H9 (cell line): ENCODE measurements at regions not wholly inside any gene's neighbourhood (a gene's known extent, or its start where the extent isn't known, plus 50 kb on each side); places are given as distances from the start of the nearest gene placed in this dataset.

Source experiments
- DNase-seq: peaks from one replicate; pipeline ENCODE4 v3.0.0-alpha.2; 2017
- H2AFZ ChIP-seq: one replicate; pipeline ENCODE4 v1.6.1; 2013; ENCODE audit warnings: mild to moderate bottlenecking, low read length, control low read depth, moderate library complexity
- H2AK5ac ChIP-seq: 2 replicates; pipeline ENCODE4 v1.6.1; 2013; ENCODE audit warnings: low read length, control low read depth, mixed read lengths; ENCODE audit not compliant: insufficient read length
- H2BK120ac ChIP-seq: one replicate; pipeline ENCODE4 v1.6.1; 2013; ENCODE audit warnings: low read depth, mild to moderate bottlenecking, low read length, control low read depth, inconsistent platforms; ENCODE audit not compliant: poor library complexity, severe bottlenecking
- H2BK12ac ChIP-seq: 2 replicates; pipeline ENCODE4 v1.6.1; 2013; ENCODE audit warnings: low read length, control low read depth, mixed read lengths, low read depth; ENCODE audit not compliant: insufficient read length
- H2BK15ac ChIP-seq: 2 replicates; pipeline ENCODE4 v1.6.1; 2013; ENCODE audit warnings: low read depth, low read length, control low read depth
- H2BK20ac ChIP-seq: one replicate; pipeline ENCODE4 v1.6.1; 2013; ENCODE audit warnings: low read depth, mild to moderate bottlenecking, low read length, control low read depth, inconsistent platforms; ENCODE audit not compliant: poor library complexity, severe bottlenecking
- H2BK5ac ChIP-seq: 2 replicates; pipeline ENCODE4 v1.6.1; 2013; ENCODE audit warnings: low read length, control low read depth, mixed read lengths; ENCODE audit not compliant: insufficient read length
- H3K14ac ChIP-seq: 2 replicates; pipeline ENCODE4 v1.6.1; 2013; ENCODE audit warnings: low read length, control low read depth; ENCODE audit not compliant: insufficient read depth
- H3K18ac ChIP-seq: 2 replicates; pipeline ENCODE4 v1.6.1; 2013; ENCODE audit warnings: low read depth, mild to moderate bottlenecking, mixed read lengths, low read length, control low read depth; ENCODE audit not compliant: insufficient read length
- H3K23ac ChIP-seq: 2 replicates; pipeline ENCODE4 v1.6.1; 2013; ENCODE audit warnings: low read length, control low read depth, mixed read lengths, low read depth; ENCODE audit not compliant: insufficient read length
- H3K23me2 ChIP-seq: 2 replicates; pipeline ENCODE4 v1.6.1; 2013; ENCODE audit warnings: low read depth, mild to moderate bottlenecking, mixed read lengths, low read length, control low read depth; ENCODE audit not compliant: insufficient read length, poor library complexity, severe bottlenecking
- H3K27ac ChIP-seq: 2 replicates; pipeline ENCODE4 v1.5.1; 2013; ENCODE audit warnings: low read length, control low read depth, mixed read lengths, low read depth; ENCODE audit not compliant: insufficient read length
- H3K27me3 ChIP-seq: 2 replicates; pipeline ENCODE4 v1.6.1; 2013; ENCODE audit warnings: low read length, control low read depth, inconsistent platforms; ENCODE audit not compliant: insufficient read depth
- H3K4ac ChIP-seq: 2 replicates; pipeline ENCODE4 v1.6.1; 2013; ENCODE audit warnings: low read depth, mild to moderate bottlenecking, control low read depth, inconsistent platforms, low read length, moderate library complexity
- H3K4me1 ChIP-seq: 2 replicates; pipeline ENCODE4 v1.6.1; 2013; ENCODE audit warnings: low read length, control low read depth, inconsistent platforms; ENCODE audit not compliant: insufficient read depth
- H3K4me2 ChIP-seq: 2 replicates; pipeline ENCODE4 v1.6.1; 2013; ENCODE audit warnings: low read length, control low read depth, mixed read lengths; ENCODE audit not compliant: insufficient read length, insufficient read depth
- H3K56ac ChIP-seq: 2 replicates; pipeline ENCODE4 v1.6.1; 2013; ENCODE audit warnings: low read depth, mild to moderate bottlenecking, mixed read lengths, low read length, control low read depth; ENCODE audit not compliant: insufficient read length
- H3K79me1 ChIP-seq: 2 replicates; pipeline ENCODE4 v1.6.1; 2013; ENCODE audit warnings: low read depth, mild to moderate bottlenecking, moderate library complexity, low read length, control low read depth, inconsistent platforms; ENCODE audit not compliant: insufficient read depth, poor library complexity, severe bottlenecking
- H3K79me2 ChIP-seq: 2 replicates; pipeline ENCODE4 v1.6.1; 2013; ENCODE audit warnings: low read length, control low read depth, inconsistent platforms; ENCODE audit not compliant: insufficient read depth
- H3K9ac ChIP-seq: 2 replicates; pipeline ENCODE4 v1.6.1; 2013; ENCODE audit warnings: low read length, control low read depth, mixed read lengths; ENCODE audit not compliant: insufficient read length; ENCODE audit errors: extremely low read depth
- H3K9me3 ChIP-seq: one replicate; pipeline ENCODE4 v1.6.1; 2013; ENCODE audit warnings: low read depth, low read length, inconsistent platforms; ENCODE audit not compliant: control insufficient read depth
- H3T11ph ChIP-seq: one replicate; pipeline ENCODE4 v1.6.1; 2013; ENCODE audit warnings: mild to moderate bottlenecking, low read length, control low read depth, inconsistent platforms
- H4K20me1 ChIP-seq: one replicate; pipeline ENCODE4 v1.6.1; 2013; ENCODE audit not compliant: control insufficient read depth, insufficient read length, insufficient read depth
- H4K5ac ChIP-seq: 2 replicates; pipeline ENCODE4 v1.6.1; 2013; ENCODE audit warnings: low read depth, mild to moderate bottlenecking, mixed read lengths, low read length, control low read depth; ENCODE audit not compliant: insufficient read length
- H4K8ac ChIP-seq: replicated peaks from 2 replicates; pipeline ENCODE4 v1.6.1; 2013; ENCODE audit warnings: low read length, control low read depth, mixed read lengths, low read depth; ENCODE audit not compliant: insufficient read length
- H4K91ac ChIP-seq: 2 replicates; pipeline ENCODE4 v1.6.1; 2013; ENCODE audit warnings: low read depth, mild to moderate bottlenecking, moderate library complexity, mixed read lengths, low read length, control low read depth; ENCODE audit not compliant: insufficient read length
- H3K27ac Mint-ChIP-seq, 3 experiments: 2 replicates in 2 of 3; 3 replicates in 1 of 3; pipeline ENCODE4 v1.8.0; 2020 to 2021; ENCODE audit warnings: mixed read lengths in 3 of 3, mild to moderate bottlenecking in 1 of 3, moderate library complexity in 1 of 3
- H3K27me3 Mint-ChIP-seq: 2 replicates; pipeline ENCODE4 v1.8.0; 2021; ENCODE audit warnings: low read depth, mild to moderate bottlenecking, moderate library complexity, mixed read lengths
- H3K36me3 Mint-ChIP-seq, 3 experiments: 2 replicates in 2 of 3; 3 replicates in 1 of 3; pipeline ENCODE4 v1.8.0; 2020 to 2021; ENCODE audit warnings: low read depth in 3 of 3, mixed read lengths in 3 of 3; ENCODE audit not compliant: insufficient read depth in 1 of 3
- H3K4me1 Mint-ChIP-seq, 2 experiments: 2 replicates each; pipeline ENCODE4 v1.8.0; 2020; ENCODE audit warnings: mixed read lengths in 2 of 2
- H3K4me3 Mint-ChIP-seq, 2 experiments: 2 replicates in 1 of 2; 3 replicates in 1 of 2; pipeline ENCODE4 v1.8.0; 2020 to 2021; ENCODE audit warnings: mild to moderate bottlenecking in 2 of 2, mixed read lengths in 2 of 2, moderate library complexity in 1 of 2
- H3K9me3 Mint-ChIP-seq, 2 experiments: 2 replicates in 1 of 2; 3 replicates in 1 of 2; pipeline ENCODE4 v1.8.0; 2020; ENCODE audit warnings: mild to moderate bottlenecking in 2 of 2, mixed read lengths in 2 of 2, moderate library complexity in 1 of 2
- CTCF ChIP-seq: fragments of 200-600 bp; sonication (generic); conservative IDR thresholded peaks from 3 replicates; pipeline ENCODE4 v1.8.0; 2021; ENCODE audit warnings: antibody characterized with exemption, mild to moderate bottlenecking
- WGBS: extraction: QIAGEN DNeasy Blood & Tissue Kit; methylation state at CpG from one replicate; pipeline ENCODE4 v1.1.7; 2013; ENCODE audit warnings: missing lambda C conversion rate, low lambda C conversion rate, mixed read lengths; ENCODE audit not compliant: insufficient read length; ENCODE audit errors: extremely low coverage; 5-methylcytosine and 5-hydroxymethylcytosine counted together

- Mint-ChIP-seq H3K4me1 (0 out of 4 replicates have a peak, but pooled peaks cover 0 to 3% of the 10 kb centered on the region in 2 experiments), H3K9me3 (peaks cover 0 to 5% of the 10 kb centered on the region in 2 experiments; a peak in 2 of 5 replicates), H3K27me3 (peaks cover 5% of the 10 kb centered on the region; the same call in 1 of the 2 replicates), H3K4me3 (no peak overlapping the region), H3K27ac (no peak overlapping the region), H3K36me3 (peaks cover 0 to 2% (median 0%) of the 10 kb centered on the region in 3 experiments; a peak in 2 of 7 replicates)
- no CpG with 5 or more reads among the region's 2 CpGs for WGBS
- H3T11ph ChIP-seq = no peak overlapping the region
- H3K4ac ChIP-seq = no peak overlapping the region
- no peak overlapping the region for H2AK5ac ChIP-seq
- no peak overlapping the region for H2BK5ac ChIP-seq
- no peak overlapping the region for H3K23ac ChIP-seq
- H3K18ac ChIP-seq = no peak overlapping the region
- DNase-seq = no peak
- no peaks in the 10 kb centered on the region for H3K79me1 ChIP-seq
- H3K27me3 ChIP-seq = peaks cover 5% of the 10 kb centered on the region; the same call in 1 of the 2 replicates
- no peak overlapping the region for H2BK15ac ChIP-seq
- TF ChIP-seq CTCF = no peak
- no peak overlapping the region for H2BK20ac ChIP-seq
- no peak overlapping the region for H3K9ac ChIP-seq
- no peak overlapping the region for H4K91ac ChIP-seq
- H3K56ac ChIP-seq = no peak overlapping the region
- H2BK120ac ChIP-seq = no peak overlapping the region
- no peaks in the 10 kb centered on the region for H4K20me1 ChIP-seq
- no peak overlapping the region for H2BK12ac ChIP-seq
- no peak overlapping the region for H2AFZ ChIP-seq
- H3K4me2 ChIP-seq = no peak overlapping the region
- H3K27ac ChIP-seq = no peak overlapping the region
- no peaks in the 10 kb centered on the region for H3K79me2 ChIP-seq
- no peaks in the 10 kb centered on the region for H3K4me1 ChIP-seq
- no peak overlapping the region for H3K14ac ChIP-seq
- H3K9me3 ChIP-seq = no peaks in the 10 kb centered on the region
- no peaks in the 10 kb centered on the region for H3K23me2 ChIP-seq
- no peak overlapping the region for H4K5ac ChIP-seq
- no peak overlapping the region for H4K8ac ChIP-seq
These were observed 357.4 kb downstream of the PPP1R3A start for GRCh38 chr7:113561446-113561845.
